ENCODE measurements at regions not wholly inside any gene's neighbourhood (a gene's known extent, or its start where the extent isn't known, plus 50 kb on each side); places are given as distances from the start of the nearest gene placed in this dataset.

DNA sequence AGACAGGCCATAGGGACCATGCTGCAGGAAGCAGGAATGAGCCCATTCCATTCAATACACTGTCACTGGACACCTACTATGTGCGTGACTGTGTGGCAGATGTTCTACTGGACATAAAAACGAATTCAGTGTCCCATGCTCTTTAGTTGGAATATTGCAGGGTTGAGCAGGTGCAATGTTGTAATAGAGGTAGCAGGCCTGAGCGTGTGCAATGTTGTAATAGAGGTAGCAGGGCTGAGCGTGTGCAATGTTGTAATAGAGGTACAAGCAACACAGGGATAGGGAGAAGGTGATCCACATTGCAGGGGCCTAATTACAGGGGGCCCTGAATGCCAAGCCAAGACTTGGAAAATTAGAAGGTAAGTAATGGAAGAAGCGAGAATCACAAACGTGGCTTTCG, 261.4 kb upstream of the HES1 start:
- H3K4me3 ChIP-seq (replicated peaks in 1 of 2; ENCODE audit: low read depth in 2 of 2, low read length in 2 of 2) = no peak overlapping the region
- DNase-seq (ENCODE audit: low read depth in 2 of 2) = no peak
- TF ChIP-seq CTCF (IDR thresholded peaks at IDR 0.05; ENCODE audit: low read depth, low read length) = no peak

DNA sequence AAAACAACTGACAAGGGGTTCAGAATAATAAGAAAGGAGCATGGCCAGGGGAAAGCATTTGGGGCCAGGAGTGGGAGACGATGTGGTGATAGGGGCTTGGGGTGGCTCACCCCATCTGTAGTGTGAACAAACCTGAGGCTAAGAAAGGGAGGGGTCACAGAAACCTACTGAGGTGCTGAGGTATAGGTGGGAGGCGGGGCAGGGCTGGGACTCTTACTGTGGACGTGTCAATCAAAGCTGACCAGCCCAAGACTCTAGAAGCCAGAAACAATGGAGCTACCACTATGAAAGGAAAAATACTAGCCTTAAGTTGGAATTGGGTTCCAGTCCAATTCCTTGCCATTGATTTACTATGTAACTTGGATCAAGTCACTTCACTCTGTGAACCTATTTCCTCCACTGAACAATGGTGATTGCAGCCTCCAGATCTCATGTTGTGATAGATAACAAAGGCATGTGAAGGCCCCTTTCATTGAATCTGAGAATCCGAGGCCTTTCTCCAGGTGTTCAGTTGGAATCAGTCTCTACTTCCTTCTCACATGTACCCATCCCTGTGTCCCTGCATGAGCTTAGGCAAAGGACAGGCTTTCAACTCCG, 260.9 kb upstream of the HES1 start:
- TF ChIP-seq CTCF (IDR thresholded peaks at IDR 0.05; ENCODE audit: low read depth, low read length) = no peak
- no peak overlapping the region for H3K4me3 ChIP-seq (replicated peaks in 1 of 2; ENCODE audit: low read depth in 2 of 2, low read length in 2 of 2)
- no peak for DNase-seq (ENCODE audit: low read depth in 2 of 2)

DNA sequence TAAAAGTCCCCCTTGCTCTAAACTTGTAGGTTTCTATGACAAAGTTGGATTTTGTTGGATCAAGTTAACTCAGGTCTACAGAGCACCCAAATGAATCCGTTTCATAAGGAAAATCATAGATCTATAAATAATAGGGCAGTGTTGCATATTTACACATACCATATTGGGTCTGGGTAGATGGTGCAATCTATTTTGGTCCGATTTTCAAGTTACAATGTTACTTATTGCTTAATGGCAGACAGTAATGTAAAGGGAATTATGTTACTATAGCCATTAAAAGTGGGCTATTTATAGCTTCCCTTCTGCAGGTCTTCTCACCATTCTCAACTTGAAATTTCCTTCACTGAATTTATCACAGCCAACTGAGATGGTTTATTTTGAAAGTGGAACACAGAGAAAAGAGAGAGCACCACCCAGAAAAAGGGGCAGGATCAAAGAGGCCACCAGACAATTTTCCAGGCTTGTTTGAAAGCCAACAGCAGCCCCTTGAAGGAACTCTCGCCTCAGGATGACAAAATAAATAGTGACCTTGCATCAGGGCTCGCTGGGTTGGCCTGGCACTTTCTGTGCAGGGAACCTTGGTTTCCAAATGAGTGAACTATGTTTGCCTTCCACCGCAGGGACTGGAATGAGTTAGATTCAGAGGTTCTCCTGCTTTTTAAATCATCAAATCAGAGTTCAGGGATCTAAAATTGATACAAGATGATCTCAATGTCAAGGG, 260.2 kb upstream of the HES1 start:
- H3K4me3 ChIP-seq (replicated peaks in 1 of 2; ENCODE audit: low read depth in 2 of 2, low read length in 2 of 2) = no peak overlapping the region
- no peak for DNase-seq (ENCODE audit: low read depth in 2 of 2)
- TF ChIP-seq CTCF (IDR thresholded peaks at IDR 0.05; ENCODE audit: low read depth, low read length) = no peak

GRCh38 chr3:193879099-193879863, 256.7 kb upstream of the HES1 start:
- no peak overlapping the region for H3K4me3 ChIP-seq (replicated peaks in 1 of 2; ENCODE audit: low read depth in 2 of 2, low read length in 2 of 2)
- no peak for TF ChIP-seq CTCF (IDR thresholded peaks at IDR 0.05; ENCODE audit: low read depth, low read length)
- DNase-seq (ENCODE audit: low read depth in 2 of 2) = no peak

DNA sequence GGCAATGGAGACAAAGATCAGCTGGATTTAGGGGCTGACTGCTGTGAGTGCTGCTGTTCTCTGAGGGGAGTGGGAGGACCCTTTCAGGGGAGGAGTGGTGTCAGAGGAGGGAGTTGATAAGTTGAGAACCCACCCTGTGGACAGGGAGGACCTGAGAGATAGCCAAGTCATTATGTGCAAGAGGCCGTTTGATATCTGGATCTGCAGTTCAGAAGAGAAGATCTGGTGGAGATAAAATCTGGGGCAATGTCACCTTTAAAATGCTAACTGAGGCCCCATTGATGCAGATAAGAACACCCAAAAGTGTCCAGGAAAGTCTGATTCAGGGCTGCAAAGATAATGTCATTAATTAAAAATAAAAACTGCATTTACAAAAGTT, 256.1 kb upstream of the HES1 start:
- H3K4me3 ChIP-seq (replicated peaks in 1 of 2; ENCODE audit: low read depth in 2 of 2, low read length in 2 of 2) = no peak overlapping the region
- no peak for DNase-seq (ENCODE audit: low read depth in 2 of 2)
- no peak for TF ChIP-seq CTCF (IDR thresholded peaks at IDR 0.05; ENCODE audit: low read depth, low read length)

DNA sequence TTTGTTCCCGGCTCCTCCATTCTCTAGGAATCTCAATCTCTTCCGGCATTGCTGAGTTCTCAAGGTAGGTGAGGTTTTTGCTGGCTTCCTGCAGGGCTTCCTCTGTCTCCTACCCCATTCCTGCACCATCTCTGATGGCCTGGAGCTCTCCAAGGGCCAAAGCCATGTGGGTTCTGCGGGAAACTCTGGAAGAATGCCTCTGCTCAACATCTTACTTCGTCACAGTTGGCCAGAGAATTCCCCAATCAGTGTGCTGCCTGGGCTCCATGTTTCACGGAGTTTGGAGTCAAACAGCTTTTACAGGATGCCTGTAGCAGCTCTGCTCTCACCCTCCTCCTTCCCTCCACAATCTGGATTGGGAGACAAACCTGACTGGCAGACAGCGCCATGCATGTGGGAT, 253.9 kb upstream of the HES1 start:
- no peak for TF ChIP-seq CTCF (IDR thresholded peaks at IDR 0.05; ENCODE audit: low read depth, low read length)
- DNase-seq (ENCODE audit: low read depth in 2 of 2) = no peak
- H3K4me3 ChIP-seq (replicated peaks in 1 of 2; ENCODE audit: low read depth in 2 of 2, low read length in 2 of 2) = no peak overlapping the region
